ENCODE measurements at regions not wholly inside any gene's neighbourhood (a gene's known extent, or its start where the extent isn't known, plus 50 kb on each side); places are given as distances from the start of the nearest gene placed in this dataset.
"Not testable (repeated sequence)": the region's sequence is repeated elsewhere in the genome, so short reads cannot be mapped to it uniquely, and the experiment has no call there.

DNA sequence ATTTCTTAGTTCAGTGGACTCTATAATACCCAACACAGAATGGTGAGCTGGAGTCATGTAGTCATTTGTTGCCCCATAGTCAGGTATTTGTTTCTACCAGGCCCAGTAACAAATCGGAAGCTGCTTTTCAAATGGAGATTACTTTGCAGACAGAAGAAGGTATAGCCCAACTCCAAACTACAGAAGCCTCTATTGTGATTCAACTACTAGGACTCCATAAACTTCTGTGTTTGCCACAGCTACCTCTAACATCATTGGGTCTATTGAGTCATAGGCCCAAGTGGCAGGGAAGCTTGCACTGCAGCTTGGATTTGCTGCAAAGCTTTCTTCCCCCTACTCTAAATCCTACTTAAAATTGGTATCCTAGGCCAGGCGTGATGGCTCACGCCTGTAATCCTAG lies 148.8 kb upstream of the STK26 start:
- H3K4me2 ChIP-seq (ENCODE audit: low read length), result no peak overlapping the region
- TF ChIP-seq CTCF (conservative IDR thresholded peaks at IDR 0.05; ENCODE audit: low read depth, low read length) (no peak), EZH2 (IDR thresholded peaks at IDR 0.05; ENCODE audit: low read length, unreplicated experiment) (no peak), EZH2phosphoT487 (IDR thresholded peaks at IDR 0.05; ENCODE audit: borderline replicate concordance, low read length) (no peak)
- CTCF ChIA-PET, result no interaction called here
- DNase-seq, result no peak
- H3K9ac ChIP-seq (ENCODE audit: low read length), result no peak overlapping the region
- no peak overlapping the region for H2AFZ ChIP-seq (ENCODE audit: low read length)
- H3K79me2 ChIP-seq (ENCODE audit: low read length), result no peaks in the 10 kb centered on the region
- no peak overlapping the region for H3K4me3 ChIP-seq (ENCODE audit: low read length)
- H3F3A ChIP-seq (ENCODE audit: low read length, unreplicated experiment), result no peaks in the 10 kb centered on the region
- no peaks in the 10 kb centered on the region for H3K36me3 ChIP-seq (ENCODE audit: low read depth, low read length)
- H3K9me2 ChIP-seq (replicated peaks; ENCODE audit: low read length), result no peaks in the 10 kb centered on the region
- no TSS peak for BruUV-seq (replicated peaks)
- intact Hi-C loops (cut with micrococcal nuclease), result no loop called here
- no peaks in the 10 kb centered on the region for H3K4me1 ChIP-seq (ENCODE audit: insufficient read depth, low read length)
- H4K20me1 ChIP-seq (ENCODE audit: low read length), result no peaks in the 10 kb centered on the region
- no peak for ATAC-seq
- H3K9me3 ChIP-seq (ENCODE audit: low read length), result no peaks in the 10 kb centered on the region
- no peaks in the 10 kb centered on the region for H3K27me3 ChIP-seq (ENCODE audit: low read length)
- POLR2A ChIA-PET (ENCODE audit: unreplicated experiment), result no interaction called here
- no peak overlapping the region for H3K27ac ChIP-seq (ENCODE audit: low read length)

DNA sequence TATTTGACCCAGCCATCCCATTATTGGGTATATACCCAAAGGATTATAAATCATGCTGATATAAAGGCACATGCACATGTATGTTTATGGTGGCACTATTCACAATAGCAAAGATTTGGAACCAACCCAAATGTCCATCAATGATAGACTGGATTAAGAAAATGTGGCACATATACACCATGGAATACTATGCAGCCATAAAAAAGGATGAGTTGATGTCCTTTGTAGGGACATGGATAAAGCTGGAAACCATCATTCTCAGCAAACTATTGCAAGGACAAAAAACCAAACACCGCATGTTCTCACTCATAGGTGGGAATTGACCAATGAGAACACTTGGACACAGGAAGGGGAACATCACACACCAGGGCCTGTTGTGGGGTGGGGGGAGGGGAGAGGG lies 147.3 kb upstream of the STK26 start:
- H3K27ac ChIP-seq (ENCODE audit: low read length); POLR2A ChIA-PET (ENCODE audit: unreplicated experiment); H3K4me3 ChIP-seq (ENCODE audit: low read length); CTCF ChIA-PET; H3K79me2 ChIP-seq (ENCODE audit: low read length); DNase-seq; H3K9me3 ChIP-seq (ENCODE audit: low read length); H3K4me2 ChIP-seq (ENCODE audit: low read length); H3K27me3 ChIP-seq (ENCODE audit: low read length); H3K9me2 ChIP-seq (replicated peaks; ENCODE audit: low read length); intact Hi-C loops (cut with micrococcal nuclease); H3K9ac ChIP-seq (ENCODE audit: low read length); H3K4me1 ChIP-seq (ENCODE audit: insufficient read depth, low read length); ATAC-seq; H4K20me1 ChIP-seq (ENCODE audit: low read length); H3K36me3 ChIP-seq (ENCODE audit: low read depth, low read length); H2AFZ ChIP-seq (ENCODE audit: low read length); H3F3A ChIP-seq (ENCODE audit: low read length, unreplicated experiment); BruUV-seq (replicated peaks): not testable (repeated sequence)

- Histone ChIP-seq H3K4me1 (ENCODE audit: insufficient read depth, low read length) (no peaks in the 10 kb centered on the region), H3K4me3 (ENCODE audit: low read length) (no peak overlapping the region), H3K79me2 (ENCODE audit: low read length) (no peaks in the 10 kb centered on the region), H3K9me2 (replicated peaks; ENCODE audit: low read length) (no peaks in the 10 kb centered on the region), H3F3A (ENCODE audit: low read length, unreplicated experiment) (no peaks in the 10 kb centered on the region), H4K20me1 (ENCODE audit: low read length) (no peaks in the 10 kb centered on the region), H3K9ac (ENCODE audit: low read length) (no peak overlapping the region), H3K27me3 (ENCODE audit: low read length) (no peaks in the 10 kb centered on the region), H3K27ac (ENCODE audit: low read length) (no peak overlapping the region), H3K36me3 (ENCODE audit: low read depth, low read length) (no peaks in the 10 kb centered on the region), H3K4me2 (ENCODE audit: low read length) (no peak overlapping the region), H3K9me3 (ENCODE audit: low read length) (no peaks in the 10 kb centered on the region), H2AFZ (ENCODE audit: low read length) (no peak overlapping the region)
- ChIA-PET CTCF (no interaction called here), POLR2A (ENCODE audit: unreplicated experiment) (no interaction called here)
- DNase-seq (no peak), ATAC-seq (no peak)
- no peak for TF ChIP-seq EZH2phosphoT487 (IDR thresholded peaks at IDR 0.05; ENCODE audit: borderline replicate concordance, low read length)
- no peak for TF ChIP-seq CTCF (conservative IDR thresholded peaks at IDR 0.05; ENCODE audit: low read depth, low read length)
- no peak for TF ChIP-seq EZH2 (IDR thresholded peaks at IDR 0.05; ENCODE audit: low read length, unreplicated experiment)
- intact Hi-C loops (cut with micrococcal nuclease), result no loop called here
- BruUV-seq (replicated peaks), result no TSS peak
Measured at GRCh38 chrX:131881194-131881593, 141.9 kb upstream of the STK26 start.

GRCh38 chrX:131885042-131885441 lies 138.1 kb upstream of the STK26 start:
- H3K36me3 ChIP-seq (ENCODE audit: low read depth, low read length); H3K79me2 ChIP-seq (ENCODE audit: low read length); intact Hi-C loops (cut with micrococcal nuclease); ATAC-seq; H3K9me3 ChIP-seq (ENCODE audit: low read length); H2AFZ ChIP-seq (ENCODE audit: low read length); DNase-seq; H3K27me3 ChIP-seq (ENCODE audit: low read length); POLR2A ChIA-PET (ENCODE audit: unreplicated experiment); H3K4me2 ChIP-seq (ENCODE audit: low read length); H3K4me3 ChIP-seq (ENCODE audit: low read length); BruUV-seq (replicated peaks); H3K9ac ChIP-seq (ENCODE audit: low read length); H3K4me1 ChIP-seq (ENCODE audit: insufficient read depth, low read length); H4K20me1 ChIP-seq (ENCODE audit: low read length); CTCF ChIA-PET; H3K27ac ChIP-seq (ENCODE audit: low read length); H3F3A ChIP-seq (ENCODE audit: low read length, unreplicated experiment); H3K9me2 ChIP-seq (replicated peaks; ENCODE audit: low read length): not testable (repeated sequence)

DNA sequence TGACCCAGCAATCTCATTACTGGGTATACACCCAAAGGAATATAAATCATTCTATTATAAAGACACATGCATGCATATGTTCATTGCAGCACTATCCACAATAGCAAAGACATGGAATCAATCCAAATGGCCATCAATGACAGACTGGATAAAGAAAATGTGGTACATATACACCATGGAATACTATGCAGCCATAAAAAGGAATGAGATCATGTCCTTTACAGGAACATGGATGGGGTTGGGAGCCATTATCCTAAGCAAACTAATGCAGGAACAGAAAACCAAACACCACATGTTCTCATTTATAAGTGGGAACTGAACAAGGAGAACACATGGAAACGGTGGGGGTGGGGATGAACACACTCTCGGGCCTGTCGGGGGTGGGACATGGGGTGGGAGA lies 129.2 kb upstream of the STK26 start:
- H3K79me2 ChIP-seq (ENCODE audit: low read length); H3K36me3 ChIP-seq (ENCODE audit: low read depth, low read length); H3K27ac ChIP-seq (ENCODE audit: low read length); H2AFZ ChIP-seq (ENCODE audit: low read length); CTCF ChIA-PET; BruUV-seq (replicated peaks); ATAC-seq; H3K27me3 ChIP-seq (ENCODE audit: low read length); H3K4me2 ChIP-seq (ENCODE audit: low read length); H3K9me2 ChIP-seq (replicated peaks; ENCODE audit: low read length); H3K4me3 ChIP-seq (ENCODE audit: low read length); POLR2A ChIA-PET (ENCODE audit: unreplicated experiment); H4K20me1 ChIP-seq (ENCODE audit: low read length); H3F3A ChIP-seq (ENCODE audit: low read length, unreplicated experiment); intact Hi-C loops (cut with micrococcal nuclease); H3K9ac ChIP-seq (ENCODE audit: low read length); H3K9me3 ChIP-seq (ENCODE audit: low read length); DNase-seq: not testable (repeated sequence)
- peaks cover 14% of the 10 kb centered on the region for H3K4me1 ChIP-seq (ENCODE audit: insufficient read depth, low read length)
